ENCODE measurements at regions not wholly inside any gene's neighbourhood (a gene's known extent, or its start where the extent isn't known, plus 50 kb on each side); places are given as distances from the start of the nearest gene placed in this dataset.

- H3K9me3 Mint-ChIP-seq (ENCODE audit: insufficient read depth), result no peaks in the 10 kb centered on the region
- ChIA-PET CTCF (no interaction called here), POLR2A (no interaction called here)
- no peaks in the 10 kb centered on the region for H3K9me3 ChIP-seq (ENCODE audit: control extremely low read depth in 1 of 3, control insufficient read depth in 2 of 3, insufficient read depth in 1 of 3, low read length in 2 of 3)
- H4K20me1 ChIP-seq (ENCODE audit: control insufficient read depth, insufficient read depth, low read length, poor library complexity, severe bottlenecking), result no peaks in the 10 kb centered on the region
- H3K9ac ChIP-seq (ENCODE audit: low read length), result no peak overlapping the region
- TF ChIP-seq EZH2 (IDR thresholded peaks at IDR 0.05; ENCODE audit: borderline replicate concordance, insufficient read depth, low read depth, low read length, poor library complexity, severe bottlenecking), result no peak
- H3K4me1 ChIP-seq (ENCODE audit: control insufficient read depth in 2 of 2, insufficient read depth in 2 of 2, low read length in 2 of 2), result no peaks in the 10 kb centered on the region
- no peaks in the 10 kb centered on the region for H3K4me1 Mint-ChIP-seq
- no peaks in the 10 kb centered on the region for H3K27me3 ChIP-seq (replicated peaks in 1 of 4; ENCODE audit: control extremely low read depth in 1 of 4, control insufficient read depth in 3 of 4, insufficient read depth in 4 of 4, low read length in 3 of 4)
- no peak overlapping the region for H3K27ac ChIP-seq (ENCODE audit: low read length in 2 of 2)
- DNase-seq (no peak), ATAC-seq (ENCODE audit: low read depth) (no peak)
- no peaks in the 10 kb centered on the region for H3K79me2 ChIP-seq (ENCODE audit: control insufficient read depth, insufficient read depth, low read length)
- peaks cover 25% of the 10 kb centered on the region for H3K27me3 Mint-ChIP-seq
- no peak overlapping the region for H2AFZ ChIP-seq (ENCODE audit: insufficient read depth, low read depth, low read length, poor library complexity, severe bottlenecking)
- WGBS (ENCODE audit: insufficient coverage), result 78% methylated on average over 5 of the region's 11 CpGs
- H3K4me2 ChIP-seq (replicated peaks; ENCODE audit: low read depth, low read length, poor library complexity, severe bottlenecking), result no peak overlapping the region
- H3K4me3 Mint-ChIP-seq, result no peak overlapping the region
- no peak overlapping the region for H3K4me3 ChIP-seq (ENCODE audit: control extremely low read depth in 1 of 5, extremely low read depth in 1 of 5, insufficient read depth in 1 of 5, low read depth in 2 of 5, low read length in 4 of 5)
- no peak overlapping the region for H3K27ac Mint-ChIP-seq
- intact Hi-C loops (cut with micrococcal nuclease), result no loop called here
- H3K36me3 ChIP-seq (replicated peaks in 1 of 2; ENCODE audit: control extremely low read depth in 1 of 2, control insufficient read depth in 1 of 2, extremely low read depth in 1 of 2, insufficient read depth in 2 of 2, low read length in 1 of 2), result no peaks in the 10 kb centered on the region
These were observed 226.8 kb downstream of the RAP2A start for GRCh38 chr13:97660594-97661260.

GRCh38 chr13:97686594-97686993 is 252.6 kb downstream of the RAP2A start:
- no peak for TF ChIP-seq CTCF (IDR thresholded peaks at IDR 0.05)
- no peak for TF ChIP-seq EZH2 (IDR thresholded peaks at IDR 0.05; ENCODE audit: borderline replicate concordance, insufficient read depth, low read depth, low read length, poor library complexity, severe bottlenecking)
- H3K4me3 Mint-ChIP-seq, result no peak overlapping the region
- H3K27ac ChIP-seq (ENCODE audit: low read length in 2 of 2), result no peak overlapping the region
- H3K27me3 Mint-ChIP-seq, result peaks cover 5% of the 10 kb centered on the region
- intact Hi-C loops (cut with micrococcal nuclease), result no loop called here
- no peaks in the 10 kb centered on the region for H3K9me3 Mint-ChIP-seq (ENCODE audit: insufficient read depth)
- no peak overlapping the region for H3K9ac ChIP-seq (ENCODE audit: low read length)
- H3K9me3 ChIP-seq (ENCODE audit: control extremely low read depth in 1 of 3, control insufficient read depth in 2 of 3, insufficient read depth in 1 of 3, low read length in 2 of 3), result no peaks in the 10 kb centered on the region
- no peak overlapping the region for H2AFZ ChIP-seq (ENCODE audit: insufficient read depth, low read depth, low read length, poor library complexity, severe bottlenecking)
- H3K27ac Mint-ChIP-seq, result no peak overlapping the region
- no peaks in the 10 kb centered on the region for H3K4me1 Mint-ChIP-seq
- CTCF ChIA-PET, result no interaction called here
- H3K4me3 ChIP-seq (ENCODE audit: control extremely low read depth in 1 of 5, extremely low read depth in 1 of 5, insufficient read depth in 1 of 5, low read depth in 2 of 5, low read length in 4 of 5), result no peak overlapping the region
- 96% methylated on average over 4 of the region's 6 CpGs for WGBS (ENCODE audit: insufficient coverage)
- H3K4me2 ChIP-seq (replicated peaks; ENCODE audit: low read depth, low read length, poor library complexity, severe bottlenecking), result no peak overlapping the region
- POLR2A ChIA-PET, result no interaction called here
- no peaks in the 10 kb centered on the region for H4K20me1 ChIP-seq (ENCODE audit: control insufficient read depth, insufficient read depth, low read length, poor library complexity, severe bottlenecking)
- H3K4me1 ChIP-seq (ENCODE audit: control insufficient read depth in 2 of 2, insufficient read depth in 2 of 2, low read length in 2 of 2), result no peaks in the 10 kb centered on the region
- no peaks in the 10 kb centered on the region for H3K27me3 ChIP-seq (replicated peaks in 1 of 4; ENCODE audit: control extremely low read depth in 1 of 4, control insufficient read depth in 3 of 4, insufficient read depth in 4 of 4, low read length in 3 of 4)
- no peak for ATAC-seq (ENCODE audit: low read depth)
- no peak for DNase-seq
- H3K36me3 ChIP-seq (replicated peaks in 1 of 2; ENCODE audit: control extremely low read depth in 1 of 2, control insufficient read depth in 1 of 2, extremely low read depth in 1 of 2, insufficient read depth in 2 of 2, low read length in 1 of 2), result no peaks in the 10 kb centered on the region
- no peaks in the 10 kb centered on the region for H3K79me2 ChIP-seq (ENCODE audit: control insufficient read depth, insufficient read depth, low read length)

Measured in B cell (primary cell).